Nephron (organoid): ENCODE measurements at regions not wholly inside any gene's neighbourhood (a gene's known extent, or its start where the extent isn't known, plus 50 kb on each side); places are given as distances from the start of the nearest gene placed in this dataset.

Experiments used
- H3K27ac Mint-ChIP-seq, 3 experiments: 2 replicates each; pipeline ENCODE4 v1.8.0; 2020; ENCODE audit warnings: mixed read lengths in 3 of 3, mild to moderate bottlenecking in 2 of 3, moderate library complexity in 1 of 3
- H3K27me3 Mint-ChIP-seq: 2 replicates; pipeline ENCODE4 v1.8.0; 2021; ENCODE audit warnings: low read depth, mild to moderate bottlenecking, moderate library complexity, mixed read lengths
- H3K36me3 Mint-ChIP-seq: 2 replicates; pipeline ENCODE4 v1.8.0; 2020; ENCODE audit warnings: low read depth, mixed read lengths
- H3K4me1 Mint-ChIP-seq: 2 replicates; pipeline ENCODE4 v1.8.0; 2020; ENCODE audit warnings: mixed read lengths
- H3K4me3 Mint-ChIP-seq, 3 experiments: 2 replicates each; pipeline ENCODE4 v1.8.0; 2020; ENCODE audit warnings: mild to moderate bottlenecking in 3 of 3, mixed read lengths in 3 of 3, moderate library complexity in 2 of 3
- H3K9me3 Mint-ChIP-seq: 2 replicates; pipeline ENCODE4 v1.8.0; 2020; ENCODE audit warnings: mixed read lengths
- TF ChIP-seq, protein P1 (sequence below), 3 experiments: fragments of 200-600 bp; sonication (generic); IDR thresholded peaks; one replicate each; pipeline ENCODE4 v1.5.0; 2021; ENCODE audit warnings: antibody characterized with exemption in 3 of 3; ENCODE audit not compliant: unreplicated experiment in 3 of 3

DNA sequence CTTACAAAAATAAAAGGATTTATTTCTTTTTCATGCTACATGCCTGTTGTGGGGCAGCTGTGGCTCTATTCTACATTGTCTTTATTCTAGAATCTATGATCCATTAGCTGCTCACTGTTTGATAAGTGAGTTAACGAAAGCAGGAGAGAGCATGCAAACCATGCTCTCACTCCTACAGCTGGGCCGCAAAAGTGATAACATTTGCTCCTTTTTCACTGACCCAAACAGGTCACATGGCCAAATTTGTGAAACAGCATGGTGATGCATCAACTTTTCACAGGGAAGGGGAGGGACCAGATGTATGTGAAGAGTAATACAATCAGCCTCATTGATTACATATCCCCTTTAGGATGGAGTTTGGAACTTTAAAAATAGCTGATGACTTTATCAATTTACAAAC, 456.9 kb upstream of the SYT1 start:
- Mint-ChIP-seq H3K27me3 (no peaks in the 10 kb centered on the region), H3K4me1 (peaks cover 3% of the 10 kb centered on the region), H3K36me3 (no peaks in the 10 kb centered on the region), H3K4me3 (no peak overlapping the region), H3K27ac (no peak overlapping the region), H3K9me3 (no peaks in the 10 kb centered on the region)
- TF ChIP-seq, protein P1, sequence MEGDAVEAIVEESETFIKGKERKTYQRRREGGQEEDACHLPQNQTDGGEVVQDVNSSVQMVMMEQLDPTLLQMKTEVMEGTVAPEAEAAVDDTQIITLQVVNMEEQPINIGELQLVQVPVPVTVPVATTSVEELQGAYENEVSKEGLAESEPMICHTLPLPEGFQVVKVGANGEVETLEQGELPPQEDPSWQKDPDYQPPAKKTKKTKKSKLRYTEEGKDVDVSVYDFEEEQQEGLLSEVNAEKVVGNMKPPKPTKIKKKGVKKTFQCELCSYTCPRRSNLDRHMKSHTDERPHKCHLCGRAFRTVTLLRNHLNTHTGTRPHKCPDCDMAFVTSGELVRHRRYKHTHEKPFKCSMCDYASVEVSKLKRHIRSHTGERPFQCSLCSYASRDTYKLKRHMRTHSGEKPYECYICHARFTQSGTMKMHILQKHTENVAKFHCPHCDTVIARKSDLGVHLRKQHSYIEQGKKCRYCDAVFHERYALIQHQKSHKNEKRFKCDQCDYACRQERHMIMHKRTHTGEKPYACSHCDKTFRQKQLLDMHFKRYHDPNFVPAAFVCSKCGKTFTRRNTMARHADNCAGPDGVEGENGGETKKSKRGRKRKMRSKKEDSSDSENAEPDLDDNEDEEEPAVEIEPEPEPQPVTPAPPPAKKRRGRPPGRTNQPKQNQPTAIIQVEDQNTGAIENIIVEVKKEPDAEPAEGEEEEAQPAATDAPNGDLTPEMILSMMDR (IDR thresholded peaks at IDR 0.05; ENCODE audit: unreplicated experiment in 3 of 3), result no peak

DNA sequence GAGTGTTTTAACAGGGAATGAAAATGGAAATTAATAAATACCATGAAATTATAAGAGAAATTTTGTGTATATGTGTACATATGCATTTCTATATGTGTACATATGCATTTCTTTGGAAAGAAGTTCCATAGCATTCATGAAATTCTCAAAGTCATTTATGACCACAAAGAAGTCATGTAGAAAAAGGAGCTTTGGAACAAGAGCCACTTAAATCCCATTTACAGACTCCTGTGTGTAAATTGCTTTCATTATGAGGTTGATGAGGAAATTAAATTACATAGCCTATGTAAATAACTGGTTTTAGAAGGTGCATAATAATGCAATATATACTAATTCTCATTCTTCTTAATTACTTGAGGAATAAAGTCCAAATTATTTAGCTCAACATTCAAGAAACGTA, 450.5 kb upstream of the SYT1 start:
- no peak overlapping the region for H3K4me3 Mint-ChIP-seq
- H3K9me3 Mint-ChIP-seq, result no peaks in the 10 kb centered on the region

DNA sequence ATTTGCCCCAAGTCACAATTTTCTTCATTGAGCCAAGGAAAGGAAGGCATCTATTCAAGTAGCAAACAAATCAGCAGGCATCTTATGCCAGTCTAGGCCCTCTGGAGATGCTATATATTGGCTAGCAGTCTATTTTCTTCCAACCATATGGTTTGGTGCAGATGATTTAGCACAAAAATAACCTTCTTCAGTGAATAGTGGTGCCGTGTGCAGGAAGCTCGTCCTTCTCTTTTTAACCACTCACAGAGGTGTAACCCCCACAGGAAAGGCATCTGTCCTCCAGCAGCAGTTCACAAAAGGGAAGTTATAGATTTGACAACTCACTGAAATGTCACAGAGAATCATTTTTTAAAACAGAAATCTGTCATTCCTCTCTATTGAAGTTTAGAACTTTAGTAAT, 445.7 kb upstream of the SYT1 start:
- Mint-ChIP-seq H3K4me1 (no peaks in the 10 kb centered on the region), H3K27me3 (no peaks in the 10 kb centered on the region), H3K27ac (no peak overlapping the region), H3K36me3 (no peaks in the 10 kb centered on the region), H3K4me3 (no peak overlapping the region), H3K9me3 (no peaks in the 10 kb centered on the region)
- TF ChIP-seq, protein P1 (IDR thresholded peaks at IDR 0.05; ENCODE audit: unreplicated experiment in 3 of 3), result no peak

More for the DNA sequence above, 450.5 kb upstream of the SYT1 start:
- no peaks in the 10 kb centered on the region for H3K36me3 Mint-ChIP-seq
- H3K27me3 Mint-ChIP-seq, result no peaks in the 10 kb centered on the region
- no peak overlapping the region for H3K27ac Mint-ChIP-seq
- TF ChIP-seq, protein P1 (IDR thresholded peaks at IDR 0.05; ENCODE audit: unreplicated experiment in 3 of 3), result no peak
- H3K4me1 Mint-ChIP-seq, result no peaks in the 10 kb centered on the region

DNA sequence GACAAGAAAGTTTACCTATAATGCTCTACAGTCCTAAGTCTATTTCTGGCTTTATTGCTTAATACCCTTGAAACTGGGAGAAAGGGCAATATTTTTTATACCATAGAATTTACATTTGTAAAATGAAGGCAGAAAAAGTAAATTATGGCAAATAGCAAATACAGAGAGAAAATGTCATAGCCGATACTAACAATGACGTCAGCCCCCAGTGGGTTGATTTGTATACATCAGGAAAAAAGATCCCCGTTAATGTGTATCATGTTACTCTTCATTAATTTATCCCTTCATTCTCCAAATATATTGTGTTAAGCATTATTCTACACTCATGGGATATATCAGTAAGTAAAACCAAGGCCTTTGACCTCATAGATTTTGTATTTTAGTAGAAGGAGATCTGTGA, 445.1 kb upstream of the SYT1 start:
- no peaks in the 10 kb centered on the region for H3K36me3 Mint-ChIP-seq
- H3K9me3 Mint-ChIP-seq, result no peaks in the 10 kb centered on the region
- no peak overlapping the region for H3K27ac Mint-ChIP-seq
- H3K27me3 Mint-ChIP-seq, result no peaks in the 10 kb centered on the region
- TF ChIP-seq, protein P1 (IDR thresholded peaks at IDR 0.05; ENCODE audit: unreplicated experiment in 3 of 3), result no peak
- no peak overlapping the region for H3K4me3 Mint-ChIP-seq
- no peaks in the 10 kb centered on the region for H3K4me1 Mint-ChIP-seq

DNA sequence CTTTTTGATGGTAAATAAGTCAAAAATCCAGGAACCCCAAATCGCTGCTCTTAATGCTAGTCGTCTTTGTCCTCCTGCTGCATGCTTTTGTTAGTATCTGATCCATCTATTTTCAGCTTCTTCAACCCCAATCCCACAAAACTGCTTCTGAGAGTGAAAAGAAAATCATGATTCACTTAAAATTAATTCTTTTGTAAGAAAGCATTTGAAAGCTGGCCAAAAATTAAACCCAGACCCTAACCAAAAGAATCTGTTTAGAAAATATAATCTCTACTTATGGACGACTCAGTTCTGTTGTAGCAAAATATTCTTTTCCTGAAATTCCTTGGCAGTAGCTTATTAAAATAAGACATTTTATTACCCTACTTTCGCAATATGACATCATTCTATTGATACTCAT, 443.6 kb upstream of the SYT1 start:
- H3K4me1 Mint-ChIP-seq, result no peaks in the 10 kb centered on the region
- H3K36me3 Mint-ChIP-seq, result no peaks in the 10 kb centered on the region
- TF ChIP-seq, protein P1 (IDR thresholded peaks at IDR 0.05; ENCODE audit: unreplicated experiment in 3 of 3), result no peak
- no peaks in the 10 kb centered on the region for H3K9me3 Mint-ChIP-seq
- H3K4me3 Mint-ChIP-seq, result no peak overlapping the region
- H3K27ac Mint-ChIP-seq, result no peak overlapping the region
- no peaks in the 10 kb centered on the region for H3K27me3 Mint-ChIP-seq

DNA sequence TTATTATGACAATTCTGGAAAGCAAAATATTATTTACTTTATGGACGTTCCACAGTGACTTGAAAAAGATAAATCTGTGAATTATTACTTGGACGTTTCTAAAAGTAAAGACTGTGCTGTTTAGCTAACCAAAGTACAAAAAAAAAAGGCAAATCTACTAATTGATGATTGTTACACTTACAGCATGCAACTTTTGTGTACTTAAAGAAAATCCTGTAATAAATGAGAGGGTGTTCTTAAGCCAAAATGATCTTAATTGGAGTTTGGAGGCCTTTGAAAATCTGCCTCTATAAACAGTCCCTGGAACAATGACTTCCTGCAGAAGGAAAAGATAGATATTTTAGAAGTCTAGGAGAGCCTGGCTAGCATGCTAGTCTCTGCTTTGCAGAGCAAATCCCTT, 434.0 kb upstream of the SYT1 start:
- Mint-ChIP-seq H3K27ac (peak overlapping the region; percentile 58 to 79 (median 62)), H3K27me3 (no peaks in the 10 kb centered on the region), H3K4me1 (peaks cover 17% of the 10 kb centered on the region), H3K9me3 (peaks cover 13% of the 10 kb centered on the region), H3K4me3 (no peak overlapping the region), H3K36me3 (no peaks in the 10 kb centered on the region)
- TF ChIP-seq, protein P1 (IDR thresholded peaks at IDR 0.05; ENCODE audit: unreplicated experiment in 3 of 3), result no peak
